ENCODE measurements at regions not wholly inside any gene's neighbourhood (a gene's known extent, or its start where the extent isn't known, plus 50 kb on each side); places are given as distances from the start of the nearest gene placed in this dataset.

GRCh38 chr5:163022582-163023128, 414.7 kb upstream of the CCNG1 start:
- Histone ChIP-seq H2AK5ac (ENCODE audit: low read depth, low read length) (no peak overlapping the region), H3K56ac (ENCODE audit: extremely low read depth, insufficient read depth, low read length) (no peak overlapping the region), H4K91ac (ENCODE audit: insufficient read depth, low read depth, low read length) (no peak overlapping the region), H2BK20ac (ENCODE audit: low read depth, low read length) (no peak overlapping the region), H2BK120ac (ENCODE audit: low read depth, low read length) (no peak overlapping the region), H3K79me1 (ENCODE audit: low read depth in 1 of 2, low read length in 2 of 2) (no peaks in the 10 kb centered on the region), H3K36me3 (ENCODE audit: control insufficient read depth, insufficient read depth, low read length) (no peaks in the 10 kb centered on the region), H3K18ac (ENCODE audit: low read depth, low read length) (no peak overlapping the region), H2AFZ (replicated peaks; ENCODE audit: low read length, poor library complexity) (no peak overlapping the region), H3K4me2 (ENCODE audit: low read depth, low read length) (no peak overlapping the region), H3K23ac (ENCODE audit: low read depth, low read length) (no peak overlapping the region), H3K9me3 (ENCODE audit: control insufficient read depth, insufficient read depth, low read length) (peaks cover 5% of the 10 kb centered on the region), H4K8ac (ENCODE audit: low read depth in 2 of 2, low read length in 2 of 2) (no peak overlapping the region), H3K9ac (ENCODE audit: low read depth, low read length) (no peak overlapping the region), H3K27ac (ENCODE audit: insufficient read depth, low read length) (no peak overlapping the region), H2AK9ac (replicated peaks; ENCODE audit: low read depth, low read length, poor library complexity) (no peak overlapping the region), H3K14ac (replicated peaks; ENCODE audit: low read depth, low read length) (no peak overlapping the region), H3K9me1 (ENCODE audit: insufficient read depth, low read length) (no peaks in the 10 kb centered on the region), H2BK15ac (ENCODE audit: low read depth, low read length) (no peak overlapping the region), H4K20me1 (ENCODE audit: insufficient read depth, low read length) (no peaks in the 10 kb centered on the region), H3K4me1 (ENCODE audit: control insufficient read depth, insufficient read depth, low read length) (no peaks in the 10 kb centered on the region), H2BK5ac (ENCODE audit: low read depth, low read length, poor library complexity, severe bottlenecking) (no peak overlapping the region), H3K4me3 (ENCODE audit: insufficient read depth, low read depth, low read length) (no peak overlapping the region), H3K27me3 (ENCODE audit: control insufficient read depth, insufficient read depth, low read length) (no peaks in the 10 kb centered on the region), H4K5ac (ENCODE audit: low read depth, low read length) (no peak overlapping the region), H3K4ac (ENCODE audit: low read depth, low read length) (no peak overlapping the region)
- intact Hi-C loops (cut with micrococcal nuclease) (no loop called here), in situ Hi-C loops (cut with MboI; ENCODE audit: low sequenced_read_pairs) (no loop called here), dilution Hi-C loops (cut with HindIII; ENCODE audit: low sequenced_read_pairs, unreplicated experiment) (no loop called here)
- TF ChIP-seq RAD21 (IDR thresholded peaks at IDR 0.05; ENCODE audit: low read length) (no peak), BHLHE40 (IDR thresholded peaks at IDR 0.05; ENCODE audit: low read depth, low read length) (no peak), MXI1 (IDR thresholded peaks at IDR 0.05; ENCODE audit: borderline replicate concordance, low read depth, low read length) (no peak), ELK1 (IDR thresholded peaks at IDR 0.05; ENCODE audit: borderline replicate concordance, low read depth, low read length) (no peak), FOS (IDR thresholded peaks at IDR 0.05; ENCODE audit: low read depth, low read length) (no peak)
- DNase-seq: no peak
- WGBS, 2 experiments (ENCODE audit: extremely low coverage in 2 of 2, insufficient read length in 1 of 2): no CpG with 5 or more reads among the region's 1 CpG
- POLR2A ChIA-PET (ENCODE audit: unreplicated experiment): no interaction called here
- no TSS peak for BruUV-seq (replicated peaks)
- no peak for ATAC-seq (ENCODE audit: low read depth)
- CTCF ChIA-PET: no interaction called here

All from IMR-90 (cell line).